ENCODE measurements at regions not wholly inside any gene's neighbourhood (a gene's known extent, or its start where the extent isn't known, plus 50 kb on each side); places are given as distances from the start of the nearest gene placed in this dataset.

DNA sequence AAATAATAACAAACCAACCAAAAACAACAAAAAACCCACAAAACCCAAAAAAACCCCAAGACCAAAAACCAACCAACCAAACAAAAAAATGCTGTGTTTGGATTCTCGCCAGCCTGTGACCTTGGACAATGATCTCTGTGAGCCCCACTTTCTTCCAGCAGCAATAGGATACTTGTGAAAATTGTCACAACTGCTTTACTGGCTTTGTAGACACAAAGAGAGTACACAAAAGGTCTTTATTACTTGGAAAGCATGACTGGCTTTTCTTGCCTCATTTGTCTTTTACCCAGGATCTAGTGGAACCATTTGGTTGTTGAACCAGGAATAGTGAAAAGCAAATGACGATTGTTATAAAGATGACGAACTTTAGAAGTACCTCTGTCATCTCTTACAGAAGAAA, 256.6 kb downstream of the UTP18 start:
- Histone ChIP-seq H4K20me1 (ENCODE audit: insufficient read depth, low read length) (no peaks in the 10 kb centered on the region), H3K36me3 (ENCODE audit: insufficient read depth, low read length) (no peaks in the 10 kb centered on the region), H3F3A (ENCODE audit: insufficient read depth, low read length) (no peaks in the 10 kb centered on the region), H3K9me2 (ENCODE audit: low read depth, low read length) (no peaks in the 10 kb centered on the region), H3K9ac (ENCODE audit: low read length) (no peak overlapping the region), H3K27ac (ENCODE audit: low read depth, low read length, poor library complexity, severe bottlenecking) (no peak overlapping the region), H3K9me3 (ENCODE audit: low read length) (no peaks in the 10 kb centered on the region), H3K4me2 (ENCODE audit: low read length) (no peak overlapping the region), H3K79me2 (ENCODE audit: insufficient read depth, low read length) (no peaks in the 10 kb centered on the region), H3K27me3 (ENCODE audit: insufficient read depth, low read length) (no peaks in the 10 kb centered on the region), H3K4me1 (ENCODE audit: insufficient read depth, low read length, severe bottlenecking) (no peaks in the 10 kb centered on the region), H3K4me3 (ENCODE audit: low read depth, low read length, poor library complexity, severe bottlenecking) (no peak overlapping the region), H2AFZ (ENCODE audit: low read length) (no peak overlapping the region)
- TF ChIP-seq, protein P1, sequence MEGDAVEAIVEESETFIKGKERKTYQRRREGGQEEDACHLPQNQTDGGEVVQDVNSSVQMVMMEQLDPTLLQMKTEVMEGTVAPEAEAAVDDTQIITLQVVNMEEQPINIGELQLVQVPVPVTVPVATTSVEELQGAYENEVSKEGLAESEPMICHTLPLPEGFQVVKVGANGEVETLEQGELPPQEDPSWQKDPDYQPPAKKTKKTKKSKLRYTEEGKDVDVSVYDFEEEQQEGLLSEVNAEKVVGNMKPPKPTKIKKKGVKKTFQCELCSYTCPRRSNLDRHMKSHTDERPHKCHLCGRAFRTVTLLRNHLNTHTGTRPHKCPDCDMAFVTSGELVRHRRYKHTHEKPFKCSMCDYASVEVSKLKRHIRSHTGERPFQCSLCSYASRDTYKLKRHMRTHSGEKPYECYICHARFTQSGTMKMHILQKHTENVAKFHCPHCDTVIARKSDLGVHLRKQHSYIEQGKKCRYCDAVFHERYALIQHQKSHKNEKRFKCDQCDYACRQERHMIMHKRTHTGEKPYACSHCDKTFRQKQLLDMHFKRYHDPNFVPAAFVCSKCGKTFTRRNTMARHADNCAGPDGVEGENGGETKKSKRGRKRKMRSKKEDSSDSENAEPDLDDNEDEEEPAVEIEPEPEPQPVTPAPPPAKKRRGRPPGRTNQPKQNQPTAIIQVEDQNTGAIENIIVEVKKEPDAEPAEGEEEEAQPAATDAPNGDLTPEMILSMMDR (IDR thresholded peaks at IDR 0.05; ENCODE audit: low read length), result no peak
- TF ChIP-seq EZH2 (IDR thresholded peaks at IDR 0.05; ENCODE audit: borderline replicate concordance, low read length), result no peak

DNA sequence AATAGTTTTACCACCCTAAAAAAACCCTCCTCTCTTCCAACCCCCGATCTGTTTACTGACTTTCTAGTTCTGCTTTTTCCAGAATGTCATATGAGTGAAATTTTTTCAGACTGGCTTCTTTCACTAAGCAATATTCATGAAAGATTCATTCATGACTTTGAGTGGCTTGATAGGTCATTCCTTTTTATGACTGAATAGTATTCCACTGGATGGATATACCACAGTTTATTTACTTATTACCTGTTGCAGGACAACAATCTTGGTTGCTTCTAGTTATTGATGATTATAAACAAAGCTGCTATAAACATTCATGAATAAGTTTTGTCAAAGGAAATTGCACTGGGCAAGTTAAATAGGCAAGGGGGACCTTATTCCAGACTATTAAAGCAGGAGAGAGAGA, 264.2 kb downstream of the UTP18 start:
- TF ChIP-seq, protein P1 (IDR thresholded peaks at IDR 0.05; ENCODE audit: low read length), result no peak
- no peak for TF ChIP-seq EZH2 (IDR thresholded peaks at IDR 0.05; ENCODE audit: borderline replicate concordance, low read length)
- Histone ChIP-seq H2AFZ (ENCODE audit: low read length) (no peak overlapping the region), H3K79me2 (ENCODE audit: insufficient read depth, low read length) (no peaks in the 10 kb centered on the region), H3K9ac (ENCODE audit: low read length) (no peak overlapping the region), H4K20me1 (ENCODE audit: insufficient read depth, low read length) (no peaks in the 10 kb centered on the region), H3K4me3 (ENCODE audit: low read depth, low read length, poor library complexity, severe bottlenecking) (no peak overlapping the region), H3K4me2 (ENCODE audit: low read length) (no peak overlapping the region), H3K4me1 (ENCODE audit: insufficient read depth, low read length, severe bottlenecking) (no peaks in the 10 kb centered on the region), H3F3A (ENCODE audit: insufficient read depth, low read length) (no peaks in the 10 kb centered on the region), H3K27ac (ENCODE audit: low read depth, low read length, poor library complexity, severe bottlenecking) (no peak overlapping the region), H3K9me3 (ENCODE audit: low read length) (0 out of 2 replicates have a peak, but pooled peaks cover 3% of the 10 kb centered on the region), H3K9me2 (ENCODE audit: low read depth, low read length) (no peaks in the 10 kb centered on the region), H3K36me3 (ENCODE audit: insufficient read depth, low read length) (no peaks in the 10 kb centered on the region), H3K27me3 (ENCODE audit: insufficient read depth, low read length) (no peaks in the 10 kb centered on the region)

DNA sequence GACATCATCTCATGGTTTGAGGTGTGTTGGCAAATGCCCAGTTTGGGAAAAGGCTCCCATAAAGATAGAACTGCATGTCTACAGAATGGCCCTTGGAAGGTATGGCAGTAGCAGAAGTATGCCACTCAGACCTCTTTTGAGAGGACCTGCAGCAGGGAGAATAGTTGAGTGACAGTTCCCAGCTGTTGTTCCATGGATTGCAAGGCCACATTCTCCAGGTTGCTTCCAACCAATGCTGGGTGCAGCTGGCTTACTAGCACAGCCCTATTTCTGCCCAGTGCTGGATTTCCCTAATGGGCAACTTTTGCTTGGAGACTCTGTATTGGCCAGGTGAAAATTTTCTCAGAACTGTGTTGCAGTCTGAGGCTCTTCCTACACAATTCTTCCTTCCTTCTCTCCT, 266.2 kb downstream of the UTP18 start:
- Histone ChIP-seq H3K9ac (ENCODE audit: low read length) (no peak overlapping the region), H3K27ac (ENCODE audit: low read depth, low read length, poor library complexity, severe bottlenecking) (no peak overlapping the region), H3K4me1 (ENCODE audit: insufficient read depth, low read length, severe bottlenecking) (no peaks in the 10 kb centered on the region), H3K27me3 (ENCODE audit: insufficient read depth, low read length) (no peaks in the 10 kb centered on the region), H2AFZ (ENCODE audit: low read length) (no peak overlapping the region), H3K9me2 (ENCODE audit: low read depth, low read length) (no peaks in the 10 kb centered on the region), H3F3A (ENCODE audit: insufficient read depth, low read length) (no peaks in the 10 kb centered on the region), H3K4me2 (ENCODE audit: low read length) (no peak overlapping the region), H3K4me3 (ENCODE audit: low read depth, low read length, poor library complexity, severe bottlenecking) (no peak overlapping the region), H3K36me3 (ENCODE audit: insufficient read depth, low read length) (no peaks in the 10 kb centered on the region), H3K79me2 (ENCODE audit: insufficient read depth, low read length) (no peaks in the 10 kb centered on the region), H3K9me3 (ENCODE audit: low read length) (0 out of 2 replicates have a peak, but pooled peaks cover 3% of the 10 kb centered on the region), H4K20me1 (ENCODE audit: insufficient read depth, low read length) (no peaks in the 10 kb centered on the region)
- no peak for TF ChIP-seq EZH2 (IDR thresholded peaks at IDR 0.05; ENCODE audit: borderline replicate concordance, low read length)
- TF ChIP-seq, protein P1 (IDR thresholded peaks at IDR 0.05; ENCODE audit: low read length), result no peak
